ENCODE measurements at regions not wholly inside any gene's neighbourhood (a gene's known extent, or its start where the extent isn't known, plus 50 kb on each side); places are given as distances from the start of the nearest gene placed in this dataset.
"Not testable (repeated sequence)": the region's sequence is repeated elsewhere in the genome, so short reads cannot be mapped to it uniquely, and the experiment has no call there.

GRCh38 chr10:29815572-29815971 lies 180.8 kb upstream of the SVIL start:
- H3K4me3 ChIP-seq (ENCODE audit: low read length) = no peak overlapping the region
- no peaks in the 10 kb centered on the region for H3K4me1 ChIP-seq (ENCODE audit: control insufficient read depth, insufficient read depth, low read length)
- no peak overlapping the region for H3K27ac ChIP-seq (ENCODE audit: low read length)
- H3K27me3 ChIP-seq (ENCODE audit: control insufficient read depth, insufficient read depth, low read length) = no peaks in the 10 kb centered on the region
- H3K9me3 ChIP-seq (ENCODE audit: control insufficient read depth, insufficient read depth, low read length) = no peaks in the 10 kb centered on the region
- no peaks in the 10 kb centered on the region for H3K36me3 ChIP-seq (ENCODE audit: control insufficient read depth, insufficient read depth, low read length)
- no CpG with 5 or more reads among the region's 2 CpGs for WGBS (ENCODE audit: insufficient coverage, insufficient read length)
- DNase-seq (ENCODE audit: low read depth, low spot score) = no peak

- H3K27me3 ChIP-seq (ENCODE audit: control insufficient read depth, insufficient read depth, low read length) = no peaks in the 10 kb centered on the region
- no peak overlapping the region for H3K27ac ChIP-seq (ENCODE audit: low read length)
- WGBS (ENCODE audit: insufficient coverage, insufficient read length) = no CpG with 5 or more reads among the region's 5 CpGs
- DNase-seq (ENCODE audit: low read depth, low spot score) = no peak
- no peaks in the 10 kb centered on the region for H3K36me3 ChIP-seq (ENCODE audit: control insufficient read depth, insufficient read depth, low read length)
- H3K9me3 ChIP-seq (ENCODE audit: control insufficient read depth, insufficient read depth, low read length) = no peaks in the 10 kb centered on the region
- H3K4me3 ChIP-seq (ENCODE audit: low read length) = no peak overlapping the region
- no peaks in the 10 kb centered on the region for H3K4me1 ChIP-seq (ENCODE audit: control insufficient read depth, insufficient read depth, low read length)
These were observed 177.1 kb upstream of the SVIL start for GRCh38 chr10:29811751-29812427.

GRCh38 chr10:29810816-29811215 lies 176.0 kb upstream of the SVIL start:
- no CpG with 5 or more reads among the region's 2 CpGs for WGBS (ENCODE audit: insufficient coverage, insufficient read length)

GRCh38 chr10:29810231-29810630 lies 175.5 kb upstream of the SVIL start:
- not testable (repeated sequence) for DNase-seq (ENCODE audit: low read depth, low spot score); H3K4me1 ChIP-seq (ENCODE audit: control insufficient read depth, insufficient read depth, low read length); H3K9me3 ChIP-seq (ENCODE audit: control insufficient read depth, insufficient read depth, low read length); H3K27me3 ChIP-seq (ENCODE audit: control insufficient read depth, insufficient read depth, low read length); H3K4me3 ChIP-seq (ENCODE audit: low read length); H3K36me3 ChIP-seq (ENCODE audit: control insufficient read depth, insufficient read depth, low read length); H3K27ac ChIP-seq (ENCODE audit: low read length)
- WGBS (ENCODE audit: insufficient coverage, insufficient read length) = no CpG with 5 or more reads among the region's 3 CpGs

More at GRCh38 chr10:29810816-29811215, 176.0 kb upstream of the SVIL start:
- Histone ChIP-seq H3K4me1 (ENCODE audit: control insufficient read depth, insufficient read depth, low read length) (no peaks in the 10 kb centered on the region), H3K4me3 (ENCODE audit: low read length) (no peak overlapping the region), H3K27ac (ENCODE audit: low read length) (no peak overlapping the region), H3K36me3 (ENCODE audit: control insufficient read depth, insufficient read depth, low read length) (no peaks in the 10 kb centered on the region), H3K27me3 (ENCODE audit: control insufficient read depth, insufficient read depth, low read length) (no peaks in the 10 kb centered on the region), H3K9me3 (ENCODE audit: control insufficient read depth, insufficient read depth, low read length) (no peaks in the 10 kb centered on the region)
- no peak for DNase-seq (ENCODE audit: low read depth, low spot score)

GRCh38 chr10:29809383-29809782 lies 174.6 kb upstream of the SVIL start:
- H3K4me3 ChIP-seq (ENCODE audit: low read length) = no peak overlapping the region
- no peak for DNase-seq (ENCODE audit: low read depth, low spot score)
- H3K27ac ChIP-seq (ENCODE audit: low read length) = no peak overlapping the region
- no peaks in the 10 kb centered on the region for H3K4me1 ChIP-seq (ENCODE audit: control insufficient read depth, insufficient read depth, low read length)
- no CpG with 5 or more reads among the region's 5 CpGs for WGBS (ENCODE audit: insufficient coverage, insufficient read length)
- H3K9me3 ChIP-seq (ENCODE audit: control insufficient read depth, insufficient read depth, low read length) = no peaks in the 10 kb centered on the region
- H3K27me3 ChIP-seq (ENCODE audit: control insufficient read depth, insufficient read depth, low read length) = no peaks in the 10 kb centered on the region
- no peaks in the 10 kb centered on the region for H3K36me3 ChIP-seq (ENCODE audit: control insufficient read depth, insufficient read depth, low read length)

GRCh38 chr10:29807163-29807806 lies 172.5 kb upstream of the SVIL start:
- H3K27ac ChIP-seq (ENCODE audit: low read length) = no peak overlapping the region
- no peaks in the 10 kb centered on the region for H3K27me3 ChIP-seq (ENCODE audit: control insufficient read depth, insufficient read depth, low read length)
- H3K4me1 ChIP-seq (ENCODE audit: control insufficient read depth, insufficient read depth, low read length) = no peaks in the 10 kb centered on the region
- DNase-seq (ENCODE audit: low read depth, low spot score) = no peak
- no peaks in the 10 kb centered on the region for H3K36me3 ChIP-seq (ENCODE audit: control insufficient read depth, insufficient read depth, low read length)
- H3K9me3 ChIP-seq (ENCODE audit: control insufficient read depth, insufficient read depth, low read length) = no peaks in the 10 kb centered on the region
- no CpG with 5 or more reads among the region's 2 CpGs for WGBS (ENCODE audit: insufficient coverage, insufficient read length)
- H3K4me3 ChIP-seq (ENCODE audit: low read length) = no peak overlapping the region

GRCh38 chr10:29806350-29806788 lies 171.6 kb upstream of the SVIL start:
- no peaks in the 10 kb centered on the region for H3K9me3 ChIP-seq (ENCODE audit: control insufficient read depth, insufficient read depth, low read length)
- no peak overlapping the region for H3K4me3 ChIP-seq (ENCODE audit: low read length)
- WGBS (ENCODE audit: insufficient coverage, insufficient read length) = no CpG with 5 or more reads among the region's 2 CpGs
- no peak overlapping the region for H3K27ac ChIP-seq (ENCODE audit: low read length)
- H3K36me3 ChIP-seq (ENCODE audit: control insufficient read depth, insufficient read depth, low read length) = no peaks in the 10 kb centered on the region
- H3K27me3 ChIP-seq (ENCODE audit: control insufficient read depth, insufficient read depth, low read length) = no peaks in the 10 kb centered on the region
- H3K4me1 ChIP-seq (ENCODE audit: control insufficient read depth, insufficient read depth, low read length) = no peaks in the 10 kb centered on the region
- DNase-seq (ENCODE audit: low read depth, low spot score) = no peak

- DNase-seq (ENCODE audit: low read depth, low spot score) = no peak
- Histone ChIP-seq H3K27me3 (ENCODE audit: control insufficient read depth, insufficient read depth, low read length) (no peaks in the 10 kb centered on the region), H3K36me3 (ENCODE audit: control insufficient read depth, insufficient read depth, low read length) (no peaks in the 10 kb centered on the region), H3K27ac (ENCODE audit: low read length) (no peak overlapping the region), H3K4me1 (ENCODE audit: control insufficient read depth, insufficient read depth, low read length) (no peaks in the 10 kb centered on the region), H3K4me3 (ENCODE audit: low read length) (no peak overlapping the region), H3K9me3 (ENCODE audit: control insufficient read depth, insufficient read depth, low read length) (no peaks in the 10 kb centered on the region)
- WGBS (ENCODE audit: insufficient coverage, insufficient read length) = no CpG with 5 or more reads among the region's 5 CpGs
These were observed 170.5 kb upstream of the SVIL start for GRCh38 chr10:29805134-29805723.

GRCh38 chr10:29804025-29804852 lies 169.5 kb upstream of the SVIL start:
- H3K27me3 ChIP-seq (ENCODE audit: control insufficient read depth, insufficient read depth, low read length) = no peaks in the 10 kb centered on the region
- H3K4me1 ChIP-seq (ENCODE audit: control insufficient read depth, insufficient read depth, low read length) = no peaks in the 10 kb centered on the region
- no peaks in the 10 kb centered on the region for H3K9me3 ChIP-seq (ENCODE audit: control insufficient read depth, insufficient read depth, low read length)
- no peak overlapping the region for H3K4me3 ChIP-seq (ENCODE audit: low read length)
- no peak for DNase-seq (ENCODE audit: low read depth, low spot score)
- H3K27ac ChIP-seq (ENCODE audit: low read length) = no peak overlapping the region
- WGBS (ENCODE audit: insufficient coverage, insufficient read length) = no CpG with 5 or more reads among the region's 5 CpGs
- H3K36me3 ChIP-seq (ENCODE audit: control insufficient read depth, insufficient read depth, low read length) = no peaks in the 10 kb centered on the region

- H3K27me3 ChIP-seq (ENCODE audit: control insufficient read depth, insufficient read depth, low read length) = no peaks in the 10 kb centered on the region
- H3K36me3 ChIP-seq (ENCODE audit: control insufficient read depth, insufficient read depth, low read length) = no peaks in the 10 kb centered on the region
- H3K4me3 ChIP-seq (ENCODE audit: low read length) = no peak overlapping the region
- no peak overlapping the region for H3K27ac ChIP-seq (ENCODE audit: low read length)
- no peaks in the 10 kb centered on the region for H3K9me3 ChIP-seq (ENCODE audit: control insufficient read depth, insufficient read depth, low read length)
- H3K4me1 ChIP-seq (ENCODE audit: control insufficient read depth, insufficient read depth, low read length) = no peaks in the 10 kb centered on the region
- DNase-seq (ENCODE audit: low read depth, low spot score) = no peak
- no CpG with 5 or more reads among the region's 3 CpGs for WGBS (ENCODE audit: insufficient coverage, insufficient read length)
These were observed 167.4 kb upstream of the SVIL start for GRCh38 chr10:29802171-29802570.
